IMR-90 (cell line): ENCODE measurements at regions not wholly inside any gene's neighbourhood (a gene's known extent, or its start where the extent isn't known, plus 50 kb on each side); places are given as distances from the start of the nearest gene placed in this dataset.

Experiments used
- ATAC-seq: fragments of 200-7000 bp; cut with Tn5 transposase; 2 replicates; pipeline ENCODE4 v1.9.1; 2020; ENCODE audit warnings: low read depth, mild to moderate bottlenecking, moderate library complexity
- BruUV-seq: library from RNA; stranded (reverse); fragments of 400-500 nt; replicated peaks from 2 replicates; lab custom pipeline; 2021; lab: Mats Ljungman, UMichigan
- CTCF ChIA-PET: fragments of 300-600 bp; formaldehyde crosslinking; extraction: SDS; loops from one replicate; lab custom pipeline; 2021; ENCODE audit warnings: antibody characterized with exemption; lab: Yijun Ruan, JAX
- POLR2A ChIA-PET: fragments of 300-600 bp; sonication (Branson Sonifier 250); formaldehyde crosslinking; loops from one replicate; lab custom pipeline; 2022; ENCODE audit warnings: antibody characterized with exemption; ENCODE audit not compliant: unreplicated experiment; lab: Charles Lee
- DNase-seq: peaks from one replicate; pipeline ENCODE4 v3.0.0; 2013
- H2AFZ ChIP-seq: replicated peaks from 2 replicates; pipeline ENCODE3; 2013; ENCODE audit warnings: low read length, mild to moderate bottlenecking; ENCODE audit not compliant: poor library complexity
- H2AK5ac ChIP-seq: 2 replicates; pipeline ENCODE4 v1.6.1; 2013; ENCODE audit warnings: low read depth, low read length, inconsistent platforms
- H2AK9ac ChIP-seq: replicated peaks from 2 replicates; pipeline ENCODE3; 2013; ENCODE audit warnings: mild to moderate bottlenecking, low read depth, low read length, moderate library complexity; ENCODE audit not compliant: poor library complexity
- H2BK120ac ChIP-seq: 2 replicates; pipeline ENCODE4 v1.6.1; 2013; ENCODE audit warnings: low read depth, low read length, inconsistent platforms
- H2BK15ac ChIP-seq: 3 replicates; pipeline ENCODE4 v1.6.1; 2013; ENCODE audit warnings: low read depth, low read length, inconsistent platforms
- H2BK20ac ChIP-seq: 2 replicates; pipeline ENCODE4 v1.6.1; 2013; ENCODE audit warnings: low read depth, mild to moderate bottlenecking, inconsistent platforms, low read length, moderate library complexity
- H2BK5ac ChIP-seq: 2 replicates; pipeline ENCODE4 v1.6.1; 2013; ENCODE audit warnings: mild to moderate bottlenecking, low read depth, low read length, inconsistent platforms; ENCODE audit not compliant: poor library complexity, severe bottlenecking
- H3K14ac ChIP-seq: replicated peaks from 2 replicates; pipeline ENCODE4 v1.6.1; 2013; ENCODE audit warnings: low read depth, low read length, inconsistent platforms
- H3K18ac ChIP-seq: 2 replicates; pipeline ENCODE4 v1.6.1; 2013; ENCODE audit warnings: low read depth, low read length, control low read depth
- H3K23ac ChIP-seq: 2 replicates; pipeline ENCODE4 v1.6.1; 2013; ENCODE audit warnings: low read depth, low read length, inconsistent platforms
- H3K27ac ChIP-seq: 2 replicates; pipeline ENCODE4 v1.5.1; 2013; ENCODE audit warnings: mild to moderate bottlenecking, control low read depth, low read length; ENCODE audit not compliant: insufficient read depth
- H3K27me3 ChIP-seq: 2 replicates; pipeline ENCODE4 v1.6.1; 2013; ENCODE audit warnings: low read length; ENCODE audit not compliant: control insufficient read depth, insufficient read depth
- H3K36me3 ChIP-seq: 2 replicates; pipeline ENCODE4 v1.6.1; 2013; ENCODE audit warnings: low read length, mixed read lengths; ENCODE audit not compliant: control insufficient read depth, insufficient read depth
- H3K4ac ChIP-seq: 2 replicates; pipeline ENCODE4 v1.6.1; 2013; ENCODE audit warnings: low read depth, low read length, inconsistent platforms
- H3K4me1 ChIP-seq: 2 replicates; pipeline ENCODE4 v1.6.1; 2013; ENCODE audit warnings: low read length, mixed read lengths; ENCODE audit not compliant: control insufficient read depth, insufficient read depth
- H3K4me2 ChIP-seq: 2 replicates; pipeline ENCODE4 v1.6.1; 2013; ENCODE audit warnings: low read depth, mild to moderate bottlenecking, control low read depth, low read length, moderate library complexity
- H3K4me3 ChIP-seq: 2 replicates; pipeline ENCODE4 v1.5.1; 2013; ENCODE audit warnings: low read depth, mild to moderate bottlenecking, control low read depth, low read length, moderate library complexity; ENCODE audit not compliant: insufficient read depth
- H3K56ac ChIP-seq: 2 replicates; pipeline ENCODE4 v1.6.1; 2013; ENCODE audit warnings: low read length, inconsistent platforms; ENCODE audit not compliant: insufficient read depth; ENCODE audit errors: extremely low read depth
- H3K79me1 ChIP-seq, 2 experiments: 2 replicates each; pipeline ENCODE4 v1.6.1; 2013; ENCODE audit warnings: low read length in 2 of 2, inconsistent platforms in 1 of 2, low read depth in 1 of 2
- H3K9ac ChIP-seq: 2 replicates; pipeline ENCODE4 v1.6.1; 2013; ENCODE audit warnings: low read depth, low read length, control low read depth
- H3K9me1 ChIP-seq: 2 replicates; pipeline ENCODE4 v1.6.1; 2013; ENCODE audit warnings: low read length, inconsistent platforms; ENCODE audit not compliant: insufficient read depth
- H3K9me3 ChIP-seq: 2 replicates; pipeline ENCODE4 v1.6.1; 2013; ENCODE audit warnings: low read length; ENCODE audit not compliant: control insufficient read depth, insufficient read depth
- H4K20me1 ChIP-seq: 2 replicates; pipeline ENCODE4 v1.6.1; 2013; ENCODE audit warnings: low read length, inconsistent platforms; ENCODE audit not compliant: insufficient read depth
- H4K5ac ChIP-seq: 2 replicates; pipeline ENCODE4 v1.6.1; 2013; ENCODE audit warnings: mild to moderate bottlenecking, low read depth, low read length, control low read depth
- H4K8ac ChIP-seq, 2 experiments: 2 replicates each; pipeline ENCODE4 v1.6.1; 2013; ENCODE audit warnings: low read depth in 2 of 2, low read length in 2 of 2, control low read depth in 1 of 2, inconsistent platforms in 1 of 2
- H4K91ac ChIP-seq: 2 replicates; pipeline ENCODE4 v1.6.1; 2013; ENCODE audit warnings: low read depth, low read length, inconsistent platforms; ENCODE audit not compliant: insufficient read depth
- ELK1 ChIP-seq: fragments of 150-350 bp; IDR thresholded peaks from 2 replicates; pipeline ENCODE4 v1.6.1; 2016; ENCODE audit warnings: low read depth, mild to moderate bottlenecking, low read length, moderate library complexity, borderline replicate concordance
- FOS ChIP-seq: fragments of 150-350 bp; IDR thresholded peaks from 2 replicates; pipeline ENCODE4 v1.6.1; 2016; ENCODE audit warnings: low read depth, low read length
- MXI1 ChIP-seq: IDR thresholded peaks from 2 replicates; pipeline ENCODE4 v1.6.1; 2012; ENCODE audit warnings: low read depth, mild to moderate bottlenecking, low read length, moderate library complexity, borderline replicate concordance
- WGBS, 2 experiments: methylation state at CpG; one replicate each; pipeline versions ENCODE4 v1.1.5 to v1.1.7; 2013; ENCODE audit warnings: missing lambda C conversion rate in 2 of 2; ENCODE audit not compliant: insufficient read length in 1 of 2; ENCODE audit errors: extremely low coverage in 2 of 2; 5-methylcytosine and 5-hydroxymethylcytosine counted together
- dilution Hi-C: fragments of 300-500 bp; cut with HindIII; formaldehyde crosslinking; loops from one replicate; pipeline ENCODE4 v1.14.3; 2018; ENCODE audit warnings: low sequenced_read_pairs; ENCODE audit not compliant: unreplicated experiment
- in situ Hi-C: fragments of 300-500 bp; cut with MboI; formaldehyde crosslinking; loops from 3 replicates; pipeline ENCODE4 v1.14.3; 2019; ENCODE audit warnings: low sequenced_read_pairs, inconsistent platforms, mixed read lengths
- intact Hi-C: fragments of 100-400 bp; cut with micrococcal nuclease; formaldehyde crosslinking; loops from 2 replicates; pipeline ENCODE4 v1.10.0; 2022

GRCh38 chr6:112802144-112802543 is 455.0 kb downstream of the RFPL4B start:
- TF ChIP-seq ELK1 (no peak), MXI1 (peak; percentile 27; the same call in 1 of the 2 replicates), FOS (peak; percentile 61; the same call in 1 of the 2 replicates)
- peak overlapping the region; percentile 91 for H3K9ac ChIP-seq
- dilution Hi-C loops, result no loop called here

More at GRCh38 chr6:112802144-112802543, 455.0 kb downstream of the RFPL4B start:
- no peak overlapping the region; the same call in 1 of the 2 replicates for H3K56ac ChIP-seq
- ChIA-PET POLR2A (interaction anchor here (0.5 to 0.6 kb wide), 2 partner anchors 72 to 556 kb away, joined by 3 read pairs; no protein-coding TSS in a partner anchor), CTCF (no interaction called here)
- peaks cover 6% of the 10 kb centered on the region for H3K4me1 ChIP-seq
- no peak overlapping the region for H2AK5ac ChIP-seq
- H3K4me2 ChIP-seq, result peak overlapping the region; percentile 90; the same call in 1 of the 2 replicates
- in situ Hi-C loops (no loop called here), intact Hi-C loops (no loop called here)
- H3K4me3 ChIP-seq, result no peak overlapping the region
- peaks cover 5% of the 10 kb centered on the region; the same call in 1 of the 2 replicates for H3K9me1 ChIP-seq
- no peaks in the 10 kb centered on the region for H3K27me3 ChIP-seq
- WGBS, 2 experiments, result no CpG with 5 or more reads among the region's 1 CpG
- no peak overlapping the region for H2BK15ac ChIP-seq
- H3K23ac ChIP-seq, result no peak overlapping the region
- H4K20me1 ChIP-seq, result no peaks in the 10 kb centered on the region
- H3K27ac ChIP-seq, result peak overlapping the region; percentile 100; the same call in 1 of the 2 replicates
- H2BK120ac ChIP-seq, result peak overlapping the region; percentile 97; the same call in 1 of the 2 replicates
- DNase-seq, result peak; percentile 96
- H2BK5ac ChIP-seq, result peak overlapping the region; percentile 100
- no peak overlapping the region for H4K5ac ChIP-seq
- H2AK9ac ChIP-seq, result no peak overlapping the region
- H2BK20ac ChIP-seq, result no peak overlapping the region
- BruUV-seq, result no TSS peak
- ATAC-seq, result peak; percentile 82
- peak overlapping the region; percentile 45 to 86; a peak in 1 of 4 replicates for H4K8ac ChIP-seq
- no peaks in the 10 kb centered on the region for H3K79me1 ChIP-seq
- no peaks in the 10 kb centered on the region for H3K36me3 ChIP-seq
- H4K91ac ChIP-seq, result no peak overlapping the region
- peak overlapping the region; percentile 100; the same call in 1 of the 2 replicates for H3K18ac ChIP-seq
- no peak overlapping the region for H2AFZ ChIP-seq
- H3K4ac ChIP-seq, result no peak overlapping the region
- H3K9me3 ChIP-seq, result no peaks in the 10 kb centered on the region
- H3K14ac ChIP-seq, result no peak overlapping the region
